ENCODE measurements at regions not wholly inside any gene's neighbourhood (a gene's known extent, or its start where the extent isn't known, plus 50 kb on each side); places are given as distances from the start of the nearest gene placed in this dataset.

DNA sequence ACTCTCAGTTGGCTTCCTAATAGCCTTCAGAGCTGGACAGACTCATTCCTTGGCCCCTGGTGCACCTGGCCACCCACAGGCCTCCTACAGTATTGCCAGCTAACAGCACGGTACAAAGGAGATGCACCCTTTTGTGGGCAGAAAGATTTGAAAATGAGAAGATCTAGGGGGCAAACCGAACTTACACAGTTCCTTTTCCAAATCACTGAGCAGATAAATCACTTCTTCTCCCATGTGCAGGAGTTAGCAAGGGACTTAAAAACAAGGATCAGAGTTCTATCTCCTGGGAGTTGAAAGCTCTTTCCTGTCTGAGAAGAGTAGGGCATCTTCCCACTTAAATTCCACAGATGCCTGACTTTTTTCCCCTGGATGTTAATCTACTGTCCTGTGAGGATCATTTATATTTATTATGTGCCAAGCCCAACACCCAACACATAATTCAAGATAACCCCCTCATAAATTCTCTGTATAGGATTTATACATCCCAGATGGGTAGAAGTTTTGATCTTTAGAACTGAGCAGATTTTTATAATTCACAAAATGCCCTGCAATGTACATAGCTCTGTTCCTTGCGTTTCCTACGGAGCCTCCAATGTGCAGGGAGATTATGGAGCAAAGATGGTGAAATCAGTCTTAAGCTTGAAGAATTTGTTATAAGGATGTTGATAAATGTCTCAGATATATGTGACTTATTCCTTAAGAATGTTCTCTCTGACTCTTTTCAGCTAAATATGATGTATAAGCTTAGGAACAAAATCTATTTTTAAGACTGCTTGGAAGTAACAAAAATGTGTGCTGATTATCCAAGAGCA lies 207.2 kb upstream of the DAPK1 start:
- DNase-seq = no peak

DNA sequence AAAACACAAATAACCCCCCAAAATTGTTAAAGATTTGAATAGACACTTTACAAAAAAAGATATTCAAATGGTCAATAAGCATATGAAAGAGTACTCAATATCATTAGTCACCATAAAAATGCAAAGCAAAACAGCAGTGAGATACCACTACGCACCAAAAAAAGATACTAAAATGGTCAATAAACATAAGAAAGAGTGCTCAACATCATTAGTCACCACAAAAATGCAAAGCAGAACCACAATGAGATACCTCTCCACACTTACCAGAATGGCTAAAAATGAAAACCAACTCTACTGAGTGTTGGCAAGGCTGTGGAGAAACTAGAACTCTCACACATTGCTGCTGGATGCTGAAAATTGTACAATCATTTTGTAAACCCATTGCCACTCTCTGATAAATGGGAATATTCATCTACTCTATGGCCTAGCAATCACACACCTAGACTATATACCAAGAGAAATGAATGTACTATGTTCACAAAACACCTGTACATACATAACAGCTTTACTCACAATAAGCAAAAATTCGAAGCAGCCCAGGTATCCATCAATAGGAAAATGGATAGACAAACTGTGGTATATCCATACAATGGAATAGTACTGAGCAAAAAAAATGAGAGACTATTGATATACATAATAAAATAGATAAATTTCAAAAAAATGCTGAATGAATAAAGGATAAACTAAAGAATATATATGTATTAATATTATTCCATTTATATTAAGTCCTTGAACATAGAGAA lies 205.0 kb upstream of the DAPK1 start:
- no peak for DNase-seq

DNA sequence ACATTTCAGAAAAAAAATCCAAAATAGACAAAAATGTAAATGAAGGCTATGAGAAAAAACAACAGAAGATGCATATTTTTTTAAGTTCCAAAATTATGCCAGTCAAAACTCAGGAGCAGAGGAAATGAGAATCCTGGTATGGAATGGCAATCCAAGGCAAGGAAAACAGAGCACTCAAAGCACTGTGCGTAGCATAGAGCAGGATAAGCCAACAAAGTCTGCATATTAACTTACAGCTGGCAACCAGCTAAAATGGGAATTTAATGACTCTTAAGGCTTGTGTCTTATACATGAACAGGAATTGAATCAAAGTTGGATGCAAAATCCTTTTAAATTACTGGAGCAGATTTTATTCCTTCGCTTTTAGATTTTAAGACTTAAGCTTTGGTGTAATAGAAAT lies 203.5 kb upstream of the DAPK1 start:
- no peak for DNase-seq

GRCh38 chr9:87300915-87301314 lies 196.8 kb upstream of the DAPK1 start:
- no peak for DNase-seq

DNA sequence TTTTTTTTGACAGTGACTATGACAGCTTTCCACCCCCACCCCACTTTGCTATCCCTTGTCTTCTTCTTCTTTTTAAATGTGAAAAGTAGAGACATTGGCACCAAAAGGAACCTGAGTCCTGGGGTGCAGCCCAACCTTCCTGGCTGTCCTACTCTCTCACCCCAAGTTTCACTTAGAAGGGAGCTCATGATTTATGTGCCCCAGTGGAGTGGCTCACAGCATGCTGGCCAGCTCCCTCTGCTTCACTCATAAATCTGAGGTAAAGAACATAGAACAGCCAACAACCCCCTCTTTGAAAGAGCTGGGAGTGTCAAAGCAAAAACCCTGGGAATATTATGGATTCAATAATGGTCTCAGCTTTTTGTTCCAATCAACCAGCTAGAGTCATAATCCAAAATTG lies 196.3 kb upstream of the DAPK1 start:
- DNase-seq = no peak

DNA sequence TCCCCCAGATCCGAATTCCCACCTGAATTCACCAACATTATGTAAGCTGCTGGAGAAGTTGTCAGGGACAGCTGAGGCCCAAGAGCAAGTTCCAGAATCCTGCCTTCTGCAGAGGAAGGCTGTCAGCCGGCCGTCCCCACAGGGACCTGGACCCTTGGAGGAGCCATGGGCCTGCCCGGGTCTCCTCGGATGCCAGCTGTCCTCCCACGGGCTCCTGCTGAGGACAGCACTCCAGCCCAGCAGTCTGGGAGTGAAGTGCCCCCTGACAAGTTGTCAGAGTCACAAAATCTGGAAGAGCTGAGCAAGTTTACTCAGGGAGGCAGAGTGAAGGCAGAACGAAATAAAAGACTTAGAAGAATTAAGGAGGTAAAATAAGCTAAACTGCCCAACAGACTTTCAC lies 192.5 kb upstream of the DAPK1 start:
- no peak for DNase-seq

GRCh38 chr9:87306006-87306405 lies 191.7 kb upstream of the DAPK1 start:
- no peak for DNase-seq

- no peak for DNase-seq
These were observed 189.8 kb upstream of the DAPK1 start for GRCh38 chr9:87307848-87308247.

DNA sequence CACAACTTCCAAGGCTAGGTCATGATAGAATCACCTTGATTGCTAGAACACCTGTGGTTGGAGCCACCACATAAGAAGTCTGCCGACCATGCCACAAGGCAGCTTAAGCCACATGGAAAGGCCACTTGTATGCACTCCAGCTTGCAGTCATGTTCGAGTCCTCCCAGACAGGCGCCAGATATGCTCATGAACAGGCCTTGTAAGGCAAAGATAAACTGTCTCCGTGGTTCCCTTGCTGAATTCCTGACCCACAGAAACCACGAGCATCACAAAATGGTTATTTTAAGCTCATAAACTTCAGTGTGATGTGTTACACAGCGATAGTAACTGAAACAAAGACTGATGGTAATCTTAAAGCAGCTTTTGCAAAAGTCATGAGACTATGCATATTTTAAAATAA lies 188.4 kb upstream of the DAPK1 start:
- no peak for DNase-seq

GRCh38 chr9:87310827-87311523 lies 186.7 kb upstream of the DAPK1 start:
- no peak for DNase-seq

DNA sequence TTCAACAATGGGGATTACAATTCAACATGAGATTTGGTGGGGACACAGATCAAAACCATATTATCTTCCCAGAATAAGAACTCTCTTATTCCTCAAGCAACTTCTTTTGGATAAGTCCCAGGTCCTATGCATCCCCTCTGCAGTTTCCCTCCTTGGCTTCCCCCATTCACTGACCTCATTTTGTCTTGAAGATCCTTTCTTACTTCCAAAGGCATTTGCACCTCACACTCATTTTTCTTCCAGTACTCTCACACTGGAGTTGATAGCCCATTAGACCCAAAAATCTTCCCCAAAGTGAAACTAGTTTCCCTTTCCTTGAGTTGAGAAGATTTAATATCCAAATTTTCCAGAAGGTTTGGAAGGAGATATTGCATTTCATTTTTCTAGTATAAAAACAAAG lies 178.0 kb upstream of the DAPK1 start:
- DNase-seq = no peak

- no peak for DNase-seq
These were observed 177.4 kb upstream of the DAPK1 start for GRCh38 chr9:87320146-87320884.

DNA sequence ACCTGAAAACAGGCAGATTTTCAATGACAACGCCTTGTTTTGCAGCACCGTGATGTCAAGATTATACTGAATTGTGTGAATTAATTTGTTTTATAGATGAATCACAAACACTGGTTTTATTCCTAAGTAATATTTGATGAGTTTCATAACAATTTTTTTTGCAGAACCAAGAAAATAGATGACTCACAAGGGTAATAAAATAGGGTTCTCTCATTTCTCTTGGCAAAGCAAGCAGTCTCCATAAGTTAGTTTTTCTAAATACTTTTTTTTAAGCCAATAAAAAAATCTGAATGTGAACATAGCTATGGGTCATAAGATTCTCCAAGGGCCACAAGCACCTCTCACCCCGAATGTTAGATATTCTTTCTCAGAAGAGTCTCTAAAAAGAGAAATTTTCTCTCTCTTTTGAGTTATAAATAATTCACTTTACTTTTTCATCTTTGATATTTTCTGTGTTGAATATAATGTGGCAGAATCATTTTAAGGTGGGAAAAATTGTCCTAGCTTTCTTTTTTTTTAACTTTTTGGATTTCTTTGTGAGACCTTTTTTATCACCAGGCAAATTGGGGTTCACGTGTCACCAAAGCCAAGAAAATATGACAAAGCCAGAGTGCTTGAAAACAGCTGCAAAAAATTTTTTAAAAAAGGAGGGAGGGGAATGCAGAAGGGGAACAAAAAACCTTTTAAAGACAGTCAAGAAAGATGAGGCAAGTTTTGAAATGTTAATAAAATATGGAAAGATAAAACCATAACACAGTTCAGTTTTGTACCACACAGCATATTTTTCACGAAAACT lies 174.6 kb upstream of the DAPK1 start:
- no peak for DNase-seq

- no peak for DNase-seq
These were observed 173.7 kb upstream of the DAPK1 start for GRCh38 chr9:87323928-87324327.

DNA sequence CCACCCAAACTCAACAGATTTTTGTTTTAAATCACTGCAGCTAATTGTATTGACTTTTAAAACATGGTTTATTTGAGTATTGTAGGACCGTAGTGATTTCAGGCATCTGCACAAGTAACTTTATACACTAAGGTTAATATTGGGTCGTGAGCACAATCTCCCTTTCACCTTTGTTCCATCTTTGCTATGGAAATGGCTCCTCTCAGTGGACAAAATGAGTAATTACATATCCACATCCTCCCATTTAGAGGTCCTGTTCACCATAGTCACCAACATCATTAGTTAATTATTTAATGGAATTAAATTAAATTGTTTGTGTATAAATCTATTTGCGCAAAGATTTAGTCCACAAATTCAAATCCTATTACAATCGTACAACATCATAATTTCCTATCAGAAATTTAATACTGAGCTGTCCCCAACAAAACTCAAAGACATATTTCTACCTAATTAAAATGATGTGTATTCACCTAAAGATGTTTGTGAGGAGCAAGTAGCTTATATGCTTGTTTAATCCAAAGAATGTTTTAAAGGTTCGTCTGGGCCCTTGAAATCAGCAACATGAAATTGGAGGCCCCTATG lies 173.0 kb upstream of the DAPK1 start:
- peak in 1 of 14 donors; percentile 6 for DNase-seq

DNA sequence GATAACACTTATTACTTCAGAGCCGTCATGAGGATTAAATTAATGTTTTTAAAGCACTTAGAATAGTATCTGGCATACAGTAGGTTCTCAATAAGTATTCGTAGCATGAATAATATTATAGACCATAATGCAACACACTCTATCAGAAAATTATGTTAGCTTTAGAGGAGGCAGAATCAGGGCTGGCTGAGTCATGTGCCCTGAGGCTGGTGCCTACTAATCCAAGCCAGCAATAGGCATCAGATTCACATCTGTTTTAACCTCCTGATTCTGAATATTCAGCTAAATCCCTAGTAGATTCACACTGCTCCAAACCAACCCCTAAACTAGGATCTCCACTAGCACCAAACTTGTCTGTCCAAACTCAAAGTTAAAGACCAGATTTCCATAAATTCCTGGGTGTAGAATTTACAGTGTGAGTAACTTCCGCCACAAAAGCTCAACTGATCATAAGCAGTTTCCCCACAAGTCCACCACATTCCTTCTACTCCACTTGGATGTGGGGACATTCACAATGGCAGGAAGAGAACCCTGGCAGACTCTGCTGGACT lies 170.0 kb upstream of the DAPK1 start:
- no peak for DNase-seq

DNA sequence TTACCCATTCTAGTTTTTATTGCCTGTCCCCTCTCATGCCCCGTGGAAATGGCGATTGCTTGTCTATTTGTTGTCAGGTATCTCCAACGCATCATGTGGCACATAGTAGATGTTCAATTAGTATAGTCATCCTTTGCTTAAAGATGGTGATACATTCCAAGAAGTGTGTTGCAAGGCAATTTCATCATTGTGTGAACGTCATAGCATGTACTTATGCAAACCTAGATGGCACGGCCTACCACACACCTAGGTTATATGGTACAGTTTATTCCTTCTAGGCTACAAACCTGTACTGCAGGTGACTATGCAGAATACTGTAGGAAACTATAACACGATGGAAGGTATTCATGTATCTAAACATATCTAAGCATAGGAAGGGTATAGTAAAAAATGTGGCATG lies 163.9 kb upstream of the DAPK1 start:
- DNase-seq = no peak

- no peak for DNase-seq
These were observed 163.3 kb upstream of the DAPK1 start for GRCh38 chr9:87334366-87334765.

DNA sequence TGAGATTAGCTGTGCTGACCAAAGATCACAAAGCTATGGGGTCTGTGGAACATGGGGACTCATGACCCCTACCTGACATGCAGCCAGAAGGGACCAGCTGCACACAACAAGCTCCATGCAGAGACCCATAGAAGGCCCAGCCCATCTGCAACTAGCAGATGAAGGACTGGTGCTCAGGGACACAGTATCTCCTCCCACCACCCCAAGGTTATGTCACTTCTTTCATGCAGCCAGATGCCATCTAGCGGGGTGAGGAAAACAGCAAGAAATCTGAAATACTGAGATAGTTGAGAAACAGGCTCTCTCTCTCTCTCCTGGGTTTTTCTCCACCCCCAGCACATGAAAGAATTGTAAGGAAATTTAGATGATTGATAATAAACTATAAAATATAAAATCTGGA lies 161.3 kb upstream of the DAPK1 start:
- DNase-seq = no peak

GRCh38 chr9:87336914-87337333 lies 160.7 kb upstream of the DAPK1 start:
- DNase-seq = peak in 2 of 14 donors; percentile 1 to 7
